H9 (cell line): ENCODE measurements at regions not wholly inside any gene's neighbourhood (a gene's known extent, or its start where the extent isn't known, plus 50 kb on each side); places are given as distances from the start of the nearest gene placed in this dataset.

Experiments used
- DNase-seq: peaks from one replicate; pipeline ENCODE4 v3.0.0-alpha.2; 2017
- H2AFZ ChIP-seq: one replicate; pipeline ENCODE4 v1.6.1; 2013; ENCODE audit warnings: mild to moderate bottlenecking, low read length, control low read depth, moderate library complexity
- H2AK5ac ChIP-seq: 2 replicates; pipeline ENCODE4 v1.6.1; 2013; ENCODE audit warnings: low read length, control low read depth, mixed read lengths; ENCODE audit not compliant: insufficient read length
- H2BK120ac ChIP-seq: one replicate; pipeline ENCODE4 v1.6.1; 2013; ENCODE audit warnings: low read depth, mild to moderate bottlenecking, low read length, control low read depth, inconsistent platforms; ENCODE audit not compliant: poor library complexity, severe bottlenecking
- H2BK12ac ChIP-seq: 2 replicates; pipeline ENCODE4 v1.6.1; 2013; ENCODE audit warnings: low read length, control low read depth, mixed read lengths, low read depth; ENCODE audit not compliant: insufficient read length
- H2BK15ac ChIP-seq: 2 replicates; pipeline ENCODE4 v1.6.1; 2013; ENCODE audit warnings: low read depth, low read length, control low read depth
- H2BK20ac ChIP-seq: one replicate; pipeline ENCODE4 v1.6.1; 2013; ENCODE audit warnings: low read depth, mild to moderate bottlenecking, low read length, control low read depth, inconsistent platforms; ENCODE audit not compliant: poor library complexity, severe bottlenecking
- H2BK5ac ChIP-seq: 2 replicates; pipeline ENCODE4 v1.6.1; 2013; ENCODE audit warnings: low read length, control low read depth, mixed read lengths; ENCODE audit not compliant: insufficient read length
- H3K14ac ChIP-seq: 2 replicates; pipeline ENCODE4 v1.6.1; 2013; ENCODE audit warnings: low read length, control low read depth; ENCODE audit not compliant: insufficient read depth
- H3K18ac ChIP-seq: 2 replicates; pipeline ENCODE4 v1.6.1; 2013; ENCODE audit warnings: low read depth, mild to moderate bottlenecking, mixed read lengths, low read length, control low read depth; ENCODE audit not compliant: insufficient read length
- H3K23ac ChIP-seq: 2 replicates; pipeline ENCODE4 v1.6.1; 2013; ENCODE audit warnings: low read length, control low read depth, mixed read lengths, low read depth; ENCODE audit not compliant: insufficient read length
- H3K23me2 ChIP-seq: 2 replicates; pipeline ENCODE4 v1.6.1; 2013; ENCODE audit warnings: low read depth, mild to moderate bottlenecking, mixed read lengths, low read length, control low read depth; ENCODE audit not compliant: insufficient read length, poor library complexity, severe bottlenecking
- H3K27ac ChIP-seq: 2 replicates; pipeline ENCODE4 v1.5.1; 2013; ENCODE audit warnings: low read length, control low read depth, mixed read lengths, low read depth; ENCODE audit not compliant: insufficient read length
- H3K27me3 ChIP-seq: 2 replicates; pipeline ENCODE4 v1.6.1; 2013; ENCODE audit warnings: low read length, control low read depth, inconsistent platforms; ENCODE audit not compliant: insufficient read depth
- H3K4ac ChIP-seq: 2 replicates; pipeline ENCODE4 v1.6.1; 2013; ENCODE audit warnings: low read depth, mild to moderate bottlenecking, control low read depth, inconsistent platforms, low read length, moderate library complexity
- H3K4me1 ChIP-seq: 2 replicates; pipeline ENCODE4 v1.6.1; 2013; ENCODE audit warnings: low read length, control low read depth, inconsistent platforms; ENCODE audit not compliant: insufficient read depth
- H3K4me2 ChIP-seq: 2 replicates; pipeline ENCODE4 v1.6.1; 2013; ENCODE audit warnings: low read length, control low read depth, mixed read lengths; ENCODE audit not compliant: insufficient read length, insufficient read depth
- H3K56ac ChIP-seq: 2 replicates; pipeline ENCODE4 v1.6.1; 2013; ENCODE audit warnings: low read depth, mild to moderate bottlenecking, mixed read lengths, low read length, control low read depth; ENCODE audit not compliant: insufficient read length
- H3K79me1 ChIP-seq: 2 replicates; pipeline ENCODE4 v1.6.1; 2013; ENCODE audit warnings: low read depth, mild to moderate bottlenecking, moderate library complexity, low read length, control low read depth, inconsistent platforms; ENCODE audit not compliant: insufficient read depth, poor library complexity, severe bottlenecking
- H3K79me2 ChIP-seq: 2 replicates; pipeline ENCODE4 v1.6.1; 2013; ENCODE audit warnings: low read length, control low read depth, inconsistent platforms; ENCODE audit not compliant: insufficient read depth
- H3K9ac ChIP-seq: 2 replicates; pipeline ENCODE4 v1.6.1; 2013; ENCODE audit warnings: low read length, control low read depth, mixed read lengths; ENCODE audit not compliant: insufficient read length; ENCODE audit errors: extremely low read depth
- H3K9me3 ChIP-seq: one replicate; pipeline ENCODE4 v1.6.1; 2013; ENCODE audit warnings: low read depth, low read length, inconsistent platforms; ENCODE audit not compliant: control insufficient read depth
- H3T11ph ChIP-seq: one replicate; pipeline ENCODE4 v1.6.1; 2013; ENCODE audit warnings: mild to moderate bottlenecking, low read length, control low read depth, inconsistent platforms
- H4K20me1 ChIP-seq: one replicate; pipeline ENCODE4 v1.6.1; 2013; ENCODE audit not compliant: control insufficient read depth, insufficient read length, insufficient read depth
- H4K5ac ChIP-seq: 2 replicates; pipeline ENCODE4 v1.6.1; 2013; ENCODE audit warnings: low read depth, mild to moderate bottlenecking, mixed read lengths, low read length, control low read depth; ENCODE audit not compliant: insufficient read length
- H4K8ac ChIP-seq: replicated peaks from 2 replicates; pipeline ENCODE4 v1.6.1; 2013; ENCODE audit warnings: low read length, control low read depth, mixed read lengths, low read depth; ENCODE audit not compliant: insufficient read length
- H4K91ac ChIP-seq: 2 replicates; pipeline ENCODE4 v1.6.1; 2013; ENCODE audit warnings: low read depth, mild to moderate bottlenecking, moderate library complexity, mixed read lengths, low read length, control low read depth; ENCODE audit not compliant: insufficient read length
- H3K27ac Mint-ChIP-seq, 3 experiments: 2 replicates in 2 of 3; 3 replicates in 1 of 3; pipeline ENCODE4 v1.8.0; 2020 to 2021; ENCODE audit warnings: mixed read lengths in 3 of 3, mild to moderate bottlenecking in 1 of 3, moderate library complexity in 1 of 3
- H3K27me3 Mint-ChIP-seq: 2 replicates; pipeline ENCODE4 v1.8.0; 2021; ENCODE audit warnings: low read depth, mild to moderate bottlenecking, moderate library complexity, mixed read lengths
- H3K36me3 Mint-ChIP-seq, 3 experiments: 2 replicates in 2 of 3; 3 replicates in 1 of 3; pipeline ENCODE4 v1.8.0; 2020 to 2021; ENCODE audit warnings: low read depth in 3 of 3, mixed read lengths in 3 of 3; ENCODE audit not compliant: insufficient read depth in 1 of 3
- H3K4me1 Mint-ChIP-seq, 2 experiments: 2 replicates each; pipeline ENCODE4 v1.8.0; 2020; ENCODE audit warnings: mixed read lengths in 2 of 2
- H3K4me3 Mint-ChIP-seq, 2 experiments: 2 replicates in 1 of 2; 3 replicates in 1 of 2; pipeline ENCODE4 v1.8.0; 2020 to 2021; ENCODE audit warnings: mild to moderate bottlenecking in 2 of 2, mixed read lengths in 2 of 2, moderate library complexity in 1 of 2
- H3K9me3 Mint-ChIP-seq, 2 experiments: 2 replicates in 1 of 2; 3 replicates in 1 of 2; pipeline ENCODE4 v1.8.0; 2020; ENCODE audit warnings: mild to moderate bottlenecking in 2 of 2, mixed read lengths in 2 of 2, moderate library complexity in 1 of 2
- CTCF ChIP-seq: fragments of 200-600 bp; sonication (generic); conservative IDR thresholded peaks from 3 replicates; pipeline ENCODE4 v1.8.0; 2021; ENCODE audit warnings: antibody characterized with exemption, mild to moderate bottlenecking
- WGBS: extraction: QIAGEN DNeasy Blood & Tissue Kit; methylation state at CpG from one replicate; pipeline ENCODE4 v1.1.7; 2013; ENCODE audit warnings: missing lambda C conversion rate, low lambda C conversion rate, mixed read lengths; ENCODE audit not compliant: insufficient read length; ENCODE audit errors: extremely low coverage; 5-methylcytosine and 5-hydroxymethylcytosine counted together

- Histone ChIP-seq H3K4me2 (no peak overlapping the region), H2BK120ac (no peak overlapping the region), H3K4me1 (no peaks in the 10 kb centered on the region), H3K9me3 (no peaks in the 10 kb centered on the region), H2BK12ac (no peak overlapping the region), H3K9ac (no peak overlapping the region), H2AK5ac (no peak overlapping the region), H2BK5ac (no peak overlapping the region), H2AFZ (no peak overlapping the region), H3K27ac (no peak overlapping the region), H3K23ac (no peak overlapping the region), H3K14ac (no peak overlapping the region), H3K79me1 (no peaks in the 10 kb centered on the region), H3T11ph (no peak overlapping the region), H3K56ac (no peak overlapping the region), H2BK15ac (no peak overlapping the region), H4K20me1 (no peaks in the 10 kb centered on the region), H3K23me2 (no peaks in the 10 kb centered on the region), H3K27me3 (no peaks in the 10 kb centered on the region), H4K91ac (no peak overlapping the region), H3K18ac (no peak overlapping the region), H2BK20ac (no peak overlapping the region), H3K79me2 (no peaks in the 10 kb centered on the region), H4K5ac (no peak overlapping the region), H3K4ac (no peak overlapping the region), H4K8ac (no peak overlapping the region)
- DNase-seq: no peak
- no CpG with 5 or more reads among the region's 2 CpGs for WGBS
- Mint-ChIP-seq H3K36me3 (0 out of 7 replicates have a peak, but pooled peaks cover 0 to 5% (median 2%) of the 10 kb centered on the region in 3 experiments), H3K4me1 (peaks cover 10 to 12% of the 10 kb centered on the region in 2 experiments), H3K9me3 (peaks cover 0 to 3% of the 10 kb centered on the region in 2 experiments; a peak in 2 of 5 replicates), H3K27me3 (peaks cover 3% of the 10 kb centered on the region; the same call in 1 of the 2 replicates), H3K27ac (no peak overlapping the region), H3K4me3 (no peak overlapping the region)
- no peak for TF ChIP-seq CTCF
Measured at GRCh38 chr10:78428579-78428978, 394.9 kb downstream of the RPS24 start.
